HUES64 (cell line): ENCODE measurements at regions not wholly inside any gene's neighbourhood (a gene's known extent, or its start where the extent isn't known, plus 50 kb on each side); places are given as distances from the start of the nearest gene placed in this dataset.

ENCODE experiments used
- H3K27ac ChIP-seq: 2 replicates; pipeline ENCODE4 v1.7.0; 2013; ENCODE audit warnings: low read depth, low read length, inconsistent platforms
- H3K27me3 ChIP-seq: 2 replicates; pipeline ENCODE4 v1.6.1; 2013; ENCODE audit warnings: mild to moderate bottlenecking, low read length; ENCODE audit not compliant: insufficient read depth
- H3K36me3 ChIP-seq: 2 replicates; pipeline ENCODE4 v1.6.1; 2013; ENCODE audit warnings: mild to moderate bottlenecking, low read length; ENCODE audit not compliant: insufficient read depth
- H3K4me1 ChIP-seq: 2 replicates; pipeline ENCODE4 v1.6.1; 2013; ENCODE audit warnings: mild to moderate bottlenecking, low read length, moderate library complexity; ENCODE audit not compliant: insufficient read depth
- H3K4me3 ChIP-seq: 2 replicates; pipeline ENCODE4 v1.5.1; 2013; ENCODE audit warnings: mild to moderate bottlenecking, low read length, moderate library complexity
- H3K9ac ChIP-seq: 2 replicates; pipeline ENCODE4 v1.6.1; 2013; ENCODE audit warnings: mild to moderate bottlenecking, low read depth, low read length
- H3K9me3 ChIP-seq: 2 replicates; pipeline ENCODE4 v1.6.1; 2013; ENCODE audit warnings: low read depth, low read length; ENCODE audit not compliant: insufficient read depth
- WGBS: fragments of 150-250, 120-280 bp; methylation state at CpG from one replicate; pipeline ENCODE4 v1.1.7; 2013; ENCODE audit warnings: missing lambda C conversion rate; 5-methylcytosine and 5-hydroxymethylcytosine counted together

- no peak overlapping the region for H3K9ac ChIP-seq
- H3K27me3 ChIP-seq, result no peaks in the 10 kb centered on the region
- no peak overlapping the region for H3K27ac ChIP-seq
- no peaks in the 10 kb centered on the region for H3K36me3 ChIP-seq
- H3K4me3 ChIP-seq, result no peak overlapping the region
- WGBS, result 89% methylated on average over 4 of the region's 4 CpGs
- H3K4me1 ChIP-seq, result no peaks in the 10 kb centered on the region
- H3K9me3 ChIP-seq, result peaks cover 61% of the 10 kb centered on the region
Measured at GRCh38 chr2:107622741-107623310, 203.9 kb upstream of the RGPD4 start.

GRCh38 chr2:107625982-107626381, 200.7 kb upstream of the RGPD4 start:
- Histone ChIP-seq H3K36me3 (no peaks in the 10 kb centered on the region), H3K4me1 (no peaks in the 10 kb centered on the region), H3K9me3 (peaks cover 50% of the 10 kb centered on the region), H3K27ac (no peak overlapping the region), H3K9ac (no peak overlapping the region), H3K4me3 (no peak overlapping the region), H3K27me3 (no peaks in the 10 kb centered on the region)

- no CpG with 5 or more reads among the region's 1 CpG for WGBS
- peaks cover 49% of the 10 kb centered on the region for H3K9me3 ChIP-seq
- no peaks in the 10 kb centered on the region for H3K36me3 ChIP-seq
- H3K9ac ChIP-seq, result no peak overlapping the region
- H3K4me1 ChIP-seq, result no peaks in the 10 kb centered on the region
- H3K4me3 ChIP-seq, result no peak overlapping the region
- H3K27me3 ChIP-seq, result no peaks in the 10 kb centered on the region
- H3K27ac ChIP-seq, result no peak overlapping the region
Measured at GRCh38 chr2:107627164-107627563, 199.5 kb upstream of the RGPD4 start.

GRCh38 chr2:107627926-107628325, 198.8 kb upstream of the RGPD4 start:
- no peak overlapping the region for H3K27ac ChIP-seq
- WGBS, result no CpG with 5 or more reads among the region's 3 CpGs

GRCh38 chr2:107633580-107634147, 193.0 kb upstream of the RGPD4 start:
- H3K27ac ChIP-seq, result no peak overlapping the region
- no peaks in the 10 kb centered on the region for H3K27me3 ChIP-seq
- 83% methylated on average over 2 of the region's 3 CpGs for WGBS
- H3K36me3 ChIP-seq, result no peaks in the 10 kb centered on the region
- peaks cover 37% of the 10 kb centered on the region for H3K9me3 ChIP-seq
- H3K4me3 ChIP-seq, result no peak overlapping the region
- no peak overlapping the region for H3K9ac ChIP-seq
- H3K4me1 ChIP-seq, result no peaks in the 10 kb centered on the region

More at GRCh38 chr2:107627926-107628325, 198.8 kb upstream of the RGPD4 start:
- no peaks in the 10 kb centered on the region for H3K36me3 ChIP-seq
- no peak overlapping the region for H3K9ac ChIP-seq
- H3K4me3 ChIP-seq, result no peak overlapping the region
- no peaks in the 10 kb centered on the region for H3K4me1 ChIP-seq
- H3K9me3 ChIP-seq, result peaks cover 54% of the 10 kb centered on the region
- no peaks in the 10 kb centered on the region for H3K27me3 ChIP-seq

DNA sequence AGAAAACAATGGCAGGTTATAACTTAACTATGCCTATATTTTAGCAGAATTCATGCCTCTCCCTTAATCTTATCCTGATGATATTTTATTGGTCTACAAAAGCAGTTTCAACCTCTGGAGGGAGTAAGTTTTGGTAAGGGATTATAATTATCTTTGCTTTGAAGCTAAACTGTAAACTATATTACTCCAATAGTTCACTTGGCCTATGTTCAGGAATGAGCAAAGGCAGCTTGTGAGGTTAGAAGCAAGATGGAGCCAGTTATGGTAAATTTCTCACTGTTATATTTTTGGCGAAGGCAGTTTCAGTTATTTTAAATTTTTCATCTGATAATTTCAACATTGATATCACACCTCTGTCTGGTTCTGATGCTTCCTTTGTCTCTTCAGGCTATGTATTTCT, 192.5 kb upstream of the RGPD4 start:
- no peaks in the 10 kb centered on the region for H3K36me3 ChIP-seq
- H3K9ac ChIP-seq, result no peak overlapping the region
- H3K27ac ChIP-seq, result no peak overlapping the region
- H3K4me3 ChIP-seq, result no peak overlapping the region
- H3K9me3 ChIP-seq, result peaks cover 32% of the 10 kb centered on the region
- 93% methylated on average over 1 of the region's 1 CpG for WGBS
- no peaks in the 10 kb centered on the region for H3K27me3 ChIP-seq
- H3K4me1 ChIP-seq, result no peaks in the 10 kb centered on the region

GRCh38 chr2:107635883-107636282, 190.8 kb upstream of the RGPD4 start:
- Histone ChIP-seq H3K4me1 (no peaks in the 10 kb centered on the region), H3K27me3 (no peaks in the 10 kb centered on the region), H3K9me3 (peaks cover 29% of the 10 kb centered on the region), H3K36me3 (no peaks in the 10 kb centered on the region), H3K27ac (no peak overlapping the region), H3K9ac (no peak overlapping the region), H3K4me3 (no peak overlapping the region)
- WGBS, result 94% methylated on average over 3 of the region's 3 CpGs

- Histone ChIP-seq H3K27me3 (no peaks in the 10 kb centered on the region), H3K36me3 (no peaks in the 10 kb centered on the region)
Measured at GRCh38 chr2:107645586-107645985, 181.1 kb upstream of the RGPD4 start.

GRCh38 chr2:107648781-107649404, 177.8 kb upstream of the RGPD4 start:
- Histone ChIP-seq H3K36me3 (no peaks in the 10 kb centered on the region), H3K9me3 (peaks cover 16% of the 10 kb centered on the region; the same call in 1 of the 2 replicates), H3K27me3 (no peaks in the 10 kb centered on the region), H3K4me3 (no peak overlapping the region), H3K27ac (no peak overlapping the region), H3K9ac (no peak overlapping the region), H3K4me1 (no peaks in the 10 kb centered on the region)
- 92% methylated on average over 11 of the region's 11 CpGs for WGBS

More at GRCh38 chr2:107645586-107645985, 181.1 kb upstream of the RGPD4 start:
- Histone ChIP-seq H3K27ac (no peak overlapping the region), H3K4me3 (no peak overlapping the region), H3K4me1 (no peaks in the 10 kb centered on the region), H3K9me3 (peaks cover 42% of the 10 kb centered on the region), H3K9ac (no peak overlapping the region)

GRCh38 chr2:107657049-107657448, 169.6 kb upstream of the RGPD4 start:
- no peaks in the 10 kb centered on the region for H3K36me3 ChIP-seq
- no peaks in the 10 kb centered on the region for H3K4me1 ChIP-seq
- no peak overlapping the region for H3K27ac ChIP-seq
- 100% methylated on average over 1 of the region's 3 CpGs for whole genome bisulfite sequencing
- no peak overlapping the region for H3K9ac ChIP-seq
- no peaks in the 10 kb centered on the region for H3K27me3 ChIP-seq
- H3K4me3 ChIP-seq, result no peak overlapping the region
- H3K9me3 ChIP-seq, result peaks cover 16% of the 10 kb centered on the region

DNA sequence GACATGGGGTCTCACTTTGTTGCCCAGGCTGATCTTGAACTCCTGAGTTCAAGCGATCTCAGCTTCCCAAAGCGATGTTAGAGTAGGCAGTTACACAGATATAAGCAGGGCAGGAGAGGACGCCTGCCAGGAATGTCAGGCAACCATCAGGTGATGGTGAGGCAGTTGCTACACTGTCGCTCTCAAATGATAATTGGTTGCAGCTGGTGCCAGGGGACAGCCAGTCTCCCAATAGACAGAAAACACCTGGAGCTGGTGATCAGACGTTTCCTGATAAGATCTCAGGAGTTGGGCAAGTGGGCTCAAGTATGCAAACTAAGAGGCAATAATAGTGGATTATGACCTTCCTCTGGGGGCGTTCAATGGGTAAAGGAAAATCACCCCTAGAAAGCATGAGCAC, 163.1 kb upstream of the RGPD4 start:
- no peaks in the 10 kb centered on the region for H3K36me3 ChIP-seq
- no peaks in the 10 kb centered on the region for H3K4me1 ChIP-seq
- no peaks in the 10 kb centered on the region for H3K27me3 ChIP-seq
- H3K27ac ChIP-seq, result no peak overlapping the region
- H3K9ac ChIP-seq, result no peak overlapping the region
- peaks cover 1% of the 10 kb centered on the region; the same call in 1 of the 2 replicates for H3K9me3 ChIP-seq
- WGBS, result 94% methylated on average over 6 of the region's 6 CpGs
- no peak overlapping the region for H3K4me3 ChIP-seq
